HEK293 (cell line): ENCODE measurements at regions not wholly inside any gene's neighbourhood (a gene's known extent, or its start where the extent isn't known, plus 50 kb on each side); places are given as distances from the start of the nearest gene placed in this dataset.

Experiments
- ZBTB49 ChIP-seq: fragments of 450-650 bp; formaldehyde crosslinking; IDR thresholded peaks from 2 replicates; pipeline ENCODE4 v1.5.1; 2016; ENCODE audit warnings: missing biosample characterization, missing genetic modification characterization, low read depth
- TF ChIP-seq, protein P1 (sequence below): fragments of 450-650 bp; formaldehyde crosslinking; IDR thresholded peaks from 2 replicates; pipeline ENCODE4 v1.5.1; 2016; ENCODE audit warnings: missing biosample characterization, missing genetic modification characterization

DNA sequence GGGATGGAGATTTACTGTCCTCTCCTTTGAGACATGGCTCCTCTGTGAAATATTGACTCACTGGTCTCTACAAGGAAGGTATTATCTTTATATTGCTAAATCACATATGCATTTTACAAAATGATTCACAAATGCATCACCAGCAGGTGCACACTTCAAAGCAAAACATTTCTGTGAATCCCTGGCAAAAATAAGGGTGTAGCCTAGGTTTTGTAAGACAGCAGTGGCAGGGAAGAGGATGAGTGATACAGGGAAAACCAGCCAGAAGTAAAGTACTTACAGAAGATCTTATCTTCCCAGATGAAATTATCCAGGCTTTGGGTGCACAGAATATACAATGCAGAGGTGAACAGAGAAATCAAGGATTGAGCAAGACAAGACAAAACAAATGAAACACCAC lies 1094.6 kb downstream of the GATA3 start:
- TF ChIP-seq, protein P1, sequence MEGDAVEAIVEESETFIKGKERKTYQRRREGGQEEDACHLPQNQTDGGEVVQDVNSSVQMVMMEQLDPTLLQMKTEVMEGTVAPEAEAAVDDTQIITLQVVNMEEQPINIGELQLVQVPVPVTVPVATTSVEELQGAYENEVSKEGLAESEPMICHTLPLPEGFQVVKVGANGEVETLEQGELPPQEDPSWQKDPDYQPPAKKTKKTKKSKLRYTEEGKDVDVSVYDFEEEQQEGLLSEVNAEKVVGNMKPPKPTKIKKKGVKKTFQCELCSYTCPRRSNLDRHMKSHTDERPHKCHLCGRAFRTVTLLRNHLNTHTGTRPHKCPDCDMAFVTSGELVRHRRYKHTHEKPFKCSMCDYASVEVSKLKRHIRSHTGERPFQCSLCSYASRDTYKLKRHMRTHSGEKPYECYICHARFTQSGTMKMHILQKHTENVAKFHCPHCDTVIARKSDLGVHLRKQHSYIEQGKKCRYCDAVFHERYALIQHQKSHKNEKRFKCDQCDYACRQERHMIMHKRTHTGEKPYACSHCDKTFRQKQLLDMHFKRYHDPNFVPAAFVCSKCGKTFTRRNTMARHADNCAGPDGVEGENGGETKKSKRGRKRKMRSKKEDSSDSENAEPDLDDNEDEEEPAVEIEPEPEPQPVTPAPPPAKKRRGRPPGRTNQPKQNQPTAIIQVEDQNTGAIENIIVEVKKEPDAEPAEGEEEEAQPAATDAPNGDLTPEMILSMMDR (tag by site-specific recombination): no peak
- TF ChIP-seq ZBTB49: no peak
